Mesothelial cell of epicardium (in vitro differentiated cells): ENCODE measurements at regions not wholly inside any gene's neighbourhood (a gene's known extent, or its start where the extent isn't known, plus 50 kb on each side); places are given as distances from the start of the nearest gene placed in this dataset.

ENCODE experiments used
- DNase-seq, 2 experiments: peaks; one replicate each; pipeline ENCODE4 v3.0.0; 2021; ENCODE audit warnings: low spot score in 2 of 2; ENCODE audit not compliant: unreplicated experiment in 2 of 2
- H3K27ac Mint-ChIP-seq: 2 replicates; pipeline ENCODE4 v1.8.0; 2021; ENCODE audit warnings: mixed read lengths
- H3K27me3 Mint-ChIP-seq: 2 replicates; pipeline ENCODE4 v1.8.0; 2021; ENCODE audit warnings: low read depth, mixed read lengths
- H3K36me3 Mint-ChIP-seq: 2 replicates; pipeline ENCODE4 v1.8.0; 2021; ENCODE audit warnings: mixed read lengths
- H3K4me1 Mint-ChIP-seq: 2 replicates; pipeline ENCODE4 v1.8.0; 2021; ENCODE audit warnings: mixed read lengths
- H3K4me3 Mint-ChIP-seq: 2 replicates; pipeline ENCODE4 v1.8.0; 2021; ENCODE audit warnings: mild to moderate bottlenecking, moderate library complexity, mixed read lengths
- H3K9me3 Mint-ChIP-seq: 2 replicates; pipeline ENCODE4 v1.8.0; 2021; ENCODE audit warnings: mixed read lengths
- CTCF ChIP-seq: fragments of 200-600 bp; sonication (generic); IDR thresholded peaks from one replicate; pipeline ENCODE4 v1.5.0; 2021; ENCODE audit warnings: antibody characterized with exemption; ENCODE audit not compliant: unreplicated experiment

- Mint-ChIP-seq H3K27me3 (peaks cover 6% of the 10 kb centered on the region), H3K9me3 (peaks cover 15% of the 10 kb centered on the region), H3K4me3 (no peak overlapping the region), H3K4me1 (no peaks in the 10 kb centered on the region), H3K27ac (no peak overlapping the region), H3K36me3 (no peaks in the 10 kb centered on the region)
- DNase-seq, result no peak
- no peak for TF ChIP-seq CTCF
These were observed 245.4 kb downstream of the DIO2 start for GRCh38 chr14:79965896-79966295.

- Mint-ChIP-seq H3K27me3 (peaks cover 6% of the 10 kb centered on the region), H3K36me3 (no peaks in the 10 kb centered on the region), H3K9me3 (peaks cover 33% of the 10 kb centered on the region), H3K27ac (no peak overlapping the region), H3K4me3 (no peak overlapping the region), H3K4me1 (peaks cover 3% of the 10 kb centered on the region)
- TF ChIP-seq CTCF, result no peak
- DNase-seq, result no peak
These were observed 250.1 kb downstream of the DIO2 start for GRCh38 chr14:79961197-79961596.

GRCh38 chr14:79960288-79960687, 251.0 kb downstream of the DIO2 start:
- H3K4me3 Mint-ChIP-seq, result no peak overlapping the region
- no peaks in the 10 kb centered on the region for H3K36me3 Mint-ChIP-seq
- H3K9me3 Mint-ChIP-seq, result peaks cover 39% of the 10 kb centered on the region
- H3K27ac Mint-ChIP-seq, result no peak overlapping the region
- DNase-seq, result no peak
- TF ChIP-seq CTCF, result no peak
- H3K27me3 Mint-ChIP-seq, result peaks cover 6% of the 10 kb centered on the region
- peaks cover 3% of the 10 kb centered on the region for H3K4me1 Mint-ChIP-seq

- Mint-ChIP-seq H3K27me3 (peaks cover 11% of the 10 kb centered on the region), H3K4me1 (no peaks in the 10 kb centered on the region), H3K36me3 (no peaks in the 10 kb centered on the region), H3K27ac (no peak overlapping the region), H3K4me3 (no peak overlapping the region), H3K9me3 (peaks cover 25% of the 10 kb centered on the region)
- no peak for TF ChIP-seq CTCF
- no peak for DNase-seq
These were observed 259.7 kb downstream of the DIO2 start for GRCh38 chr14:79951572-79951971.

GRCh38 chr14:79949906-79950305, 261.4 kb downstream of the DIO2 start:
- H3K36me3 Mint-ChIP-seq, result no peaks in the 10 kb centered on the region
- peaks cover 11% of the 10 kb centered on the region for H3K27me3 Mint-ChIP-seq
- peaks cover 9% of the 10 kb centered on the region for H3K9me3 Mint-ChIP-seq
- H3K4me3 Mint-ChIP-seq, result no peak overlapping the region
- no peak for TF ChIP-seq CTCF
- no peak overlapping the region for H3K27ac Mint-ChIP-seq
- no peak for DNase-seq
- H3K4me1 Mint-ChIP-seq, result no peaks in the 10 kb centered on the region

- H3K9me3 Mint-ChIP-seq, result peaks cover 4% of the 10 kb centered on the region
- DNase-seq, result no peak
- H3K4me3 Mint-ChIP-seq, result no peak overlapping the region
- H3K36me3 Mint-ChIP-seq, result no peaks in the 10 kb centered on the region
- H3K4me1 Mint-ChIP-seq, result no peaks in the 10 kb centered on the region
- no peak overlapping the region for H3K27ac Mint-ChIP-seq
- TF ChIP-seq CTCF, result no peak
- peaks cover 22% of the 10 kb centered on the region for H3K27me3 Mint-ChIP-seq
These were observed 263.8 kb downstream of the DIO2 start for GRCh38 chr14:79947440-79948054.
